ENCODE measurements at regions not wholly inside any gene's neighbourhood (a gene's known extent, or its start where the extent isn't known, plus 50 kb on each side); places are given as distances from the start of the nearest gene placed in this dataset.

- DNase-seq (ENCODE audit: low spot score in 2 of 2), result no peak
- Histone ChIP-seq H3K4me1 (peaks cover 30% of the 10 kb centered on the region), H3K36me3 (replicated peaks) (no peaks in the 10 kb centered on the region), H3K27me3 (ENCODE audit: low read depth) (no peaks in the 10 kb centered on the region), H3K4me3 (no peak overlapping the region), H3K9me3 (no peaks in the 10 kb centered on the region)
- in situ Hi-C loops (cut with MboI; ENCODE audit: low sequenced_read_pairs), result no loop called here
These were observed 1934.2 kb upstream of the IGFBP7 start for GRCh38 chr4:59044286-59044900.

DNA sequence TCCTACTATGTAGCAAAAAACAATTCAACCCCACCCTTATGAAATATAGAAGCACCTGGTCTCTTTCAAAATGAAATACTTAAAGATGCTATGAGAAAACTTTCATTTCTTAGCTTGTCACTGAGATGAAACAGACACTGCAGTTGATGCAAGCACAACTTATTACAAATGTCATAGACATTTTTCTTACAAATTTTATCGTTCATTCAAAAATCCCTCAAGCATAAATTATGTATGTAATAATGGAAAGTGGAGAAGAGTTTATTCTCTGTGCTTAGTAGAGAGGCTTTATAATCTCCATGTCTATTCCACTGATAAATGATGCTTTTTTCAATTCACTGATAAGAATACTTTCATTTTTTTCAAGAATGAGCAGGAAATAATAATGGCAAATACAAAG is 1943.9 kb upstream of the IGFBP7 start:
- no peak overlapping the region for H3K4me3 ChIP-seq
- no peaks in the 10 kb centered on the region for H3K36me3 ChIP-seq (replicated peaks)
- DNase-seq (ENCODE audit: low spot score in 2 of 2), result no peak
- H3K9me3 ChIP-seq, result no peaks in the 10 kb centered on the region
- in situ Hi-C loops (cut with MboI; ENCODE audit: low sequenced_read_pairs), result no loop called here
- H3K27me3 ChIP-seq (ENCODE audit: low read depth), result no peaks in the 10 kb centered on the region
- no peaks in the 10 kb centered on the region for H3K4me1 ChIP-seq

- no peaks in the 10 kb centered on the region for H3K4me1 ChIP-seq
- in situ Hi-C loops (cut with MboI; ENCODE audit: low sequenced_read_pairs), result no loop called here
- DNase-seq (ENCODE audit: low spot score in 2 of 2), result no peak
- no peaks in the 10 kb centered on the region for H3K36me3 ChIP-seq (replicated peaks)
- H3K27me3 ChIP-seq (ENCODE audit: low read depth), result no peaks in the 10 kb centered on the region
- no peaks in the 10 kb centered on the region for H3K9me3 ChIP-seq
- no peak overlapping the region for H3K4me3 ChIP-seq
These were observed 1947.6 kb upstream of the IGFBP7 start for GRCh38 chr4:59057804-59058203.

GRCh38 chr4:59058543-59058942 is 1948.4 kb upstream of the IGFBP7 start:
- H3K4me3 ChIP-seq, result no peak overlapping the region
- in situ Hi-C loops (cut with MboI; ENCODE audit: low sequenced_read_pairs), result no loop called here
- DNase-seq (ENCODE audit: low spot score in 2 of 2), result no peak
- no peaks in the 10 kb centered on the region for H3K27me3 ChIP-seq (ENCODE audit: low read depth)
- H3K9me3 ChIP-seq, result no peaks in the 10 kb centered on the region
- H3K36me3 ChIP-seq (replicated peaks), result no peaks in the 10 kb centered on the region
- no peaks in the 10 kb centered on the region for H3K4me1 ChIP-seq

GRCh38 chr4:59060002-59060846 is 1950.0 kb upstream of the IGFBP7 start:
- H3K36me3 ChIP-seq (replicated peaks), result no peaks in the 10 kb centered on the region
- no peak overlapping the region for H3K4me3 ChIP-seq
- H3K4me1 ChIP-seq, result no peaks in the 10 kb centered on the region
- in situ Hi-C loops (cut with MboI; ENCODE audit: low sequenced_read_pairs), result no loop called here
- no peaks in the 10 kb centered on the region for H3K9me3 ChIP-seq
- DNase-seq (ENCODE audit: low spot score in 2 of 2), result no peak
- H3K27me3 ChIP-seq (ENCODE audit: low read depth), result no peaks in the 10 kb centered on the region

DNA sequence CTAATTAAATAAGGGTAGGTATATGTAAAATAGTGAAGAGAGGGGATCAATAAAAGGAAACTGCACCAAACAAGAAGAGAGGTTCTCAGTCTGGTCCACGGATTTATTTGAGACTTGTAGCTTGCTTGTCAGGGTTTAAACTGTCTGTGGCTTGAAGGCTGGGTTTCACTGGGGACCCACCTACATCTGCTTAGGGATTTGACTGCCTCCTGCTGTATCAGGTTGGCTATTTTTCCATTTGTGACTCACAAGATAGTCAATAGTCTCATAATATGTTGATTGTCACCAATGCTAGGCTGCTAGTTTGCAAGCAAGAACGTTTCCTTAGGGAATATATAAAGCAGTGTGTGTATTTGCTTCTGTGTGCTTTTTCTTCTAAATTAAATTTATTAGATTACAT is 1950.7 kb upstream of the IGFBP7 start:
- no peak overlapping the region for H3K4me3 ChIP-seq
- no peaks in the 10 kb centered on the region for H3K27me3 ChIP-seq (ENCODE audit: low read depth)
- H3K9me3 ChIP-seq, result no peaks in the 10 kb centered on the region
- no peaks in the 10 kb centered on the region for H3K36me3 ChIP-seq (replicated peaks)
- in situ Hi-C loops (cut with MboI; ENCODE audit: low sequenced_read_pairs), result no loop called here
- H3K4me1 ChIP-seq, result no peaks in the 10 kb centered on the region
- no peak for DNase-seq (ENCODE audit: low spot score in 2 of 2)

- in situ Hi-C loops (cut with MboI; ENCODE audit: low sequenced_read_pairs), result no loop called here
- no peak for DNase-seq (ENCODE audit: low spot score in 2 of 2)
These were observed 1953.0 kb upstream of the IGFBP7 start for GRCh38 chr4:59063015-59063720.

DNA sequence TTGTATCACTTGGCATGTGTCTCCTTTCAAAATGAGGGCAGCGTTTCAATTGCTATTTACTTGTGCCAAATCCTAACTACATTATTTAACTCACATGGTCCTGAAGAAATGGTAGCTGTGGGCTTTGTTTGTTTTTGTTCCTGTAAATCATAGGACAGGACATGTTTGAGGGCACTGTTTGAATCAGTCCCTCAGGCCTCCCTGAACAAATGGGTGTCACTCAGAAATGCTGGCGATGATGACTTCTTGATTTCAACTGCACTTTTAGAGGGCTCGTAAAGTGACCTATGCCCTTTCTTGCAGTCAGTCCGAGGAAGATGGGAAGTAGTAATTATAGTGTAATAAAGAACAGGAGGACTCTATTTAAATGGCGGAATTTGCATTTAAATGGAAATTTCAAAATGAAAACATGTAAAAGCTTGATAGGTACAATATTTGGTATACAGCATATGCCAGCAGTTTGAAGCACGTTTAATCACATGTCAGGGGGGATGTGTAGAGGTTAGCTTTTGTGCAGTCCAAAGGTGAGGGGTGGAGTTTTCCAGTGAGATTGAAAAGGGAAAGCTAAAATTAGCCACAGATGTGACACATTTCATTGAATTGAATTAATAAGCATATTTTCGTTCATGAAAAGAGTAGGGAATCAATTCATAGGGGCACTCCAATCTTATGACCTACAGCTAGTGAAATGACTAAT is 1958.7 kb upstream of the IGFBP7 start:
- no peaks in the 10 kb centered on the region for H3K36me3 ChIP-seq (replicated peaks)
- no peak overlapping the region for H3K4me3 ChIP-seq
- in situ Hi-C loops (cut with MboI; ENCODE audit: low sequenced_read_pairs), result no loop called here
- no peaks in the 10 kb centered on the region for H3K27me3 ChIP-seq (ENCODE audit: low read depth)
- DNase-seq (ENCODE audit: low spot score in 2 of 2), result peak in 1 of 2 experiments; percentile 41
- no peaks in the 10 kb centered on the region for H3K9me3 ChIP-seq
- 0 out of 2 replicates have a peak, but pooled peaks cover 5% of the 10 kb centered on the region for H3K4me1 ChIP-seq

More at GRCh38 chr4:59063015-59063720, 1953.0 kb upstream of the IGFBP7 start:
- H3K4me3 ChIP-seq, result no peak overlapping the region
- no peaks in the 10 kb centered on the region for H3K27me3 ChIP-seq (ENCODE audit: low read depth)
- H3K4me1 ChIP-seq, result no peaks in the 10 kb centered on the region
- no peaks in the 10 kb centered on the region for H3K9me3 ChIP-seq
- H3K36me3 ChIP-seq (replicated peaks), result no peaks in the 10 kb centered on the region

DNA sequence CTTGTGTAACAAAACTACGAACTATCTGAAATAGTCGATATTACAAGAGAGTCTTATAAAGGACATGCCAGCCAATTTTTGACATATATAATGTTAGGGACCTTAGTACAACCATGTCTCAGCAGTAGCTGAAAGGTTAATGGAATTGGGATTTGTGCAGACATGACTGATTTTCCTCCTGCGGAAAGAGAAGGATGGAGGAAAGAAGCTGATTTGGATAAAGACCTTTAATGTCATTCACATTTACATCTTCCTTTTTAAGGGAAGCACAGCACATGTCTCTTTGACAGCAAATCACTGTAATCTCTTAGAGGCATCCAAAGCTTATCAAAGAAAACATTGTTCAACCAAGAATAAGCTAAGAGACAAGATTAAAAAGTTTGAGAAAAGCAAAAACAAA is 1976.2 kb upstream of the IGFBP7 start:
- DNase-seq (ENCODE audit: low spot score in 2 of 2), result no peak
- H3K36me3 ChIP-seq (replicated peaks), result no peaks in the 10 kb centered on the region
- no peak overlapping the region for H3K4me3 ChIP-seq
- H3K27me3 ChIP-seq (ENCODE audit: low read depth), result no peaks in the 10 kb centered on the region
- H3K9me3 ChIP-seq, result no peaks in the 10 kb centered on the region
- no peaks in the 10 kb centered on the region; the same call in 1 of the 2 replicates for H3K4me1 ChIP-seq
- in situ Hi-C loops (cut with MboI; ENCODE audit: low sequenced_read_pairs), result no loop called here

- DNase-seq (ENCODE audit: low spot score in 2 of 2), result no peak
- in situ Hi-C loops (cut with MboI; ENCODE audit: low sequenced_read_pairs), result no loop called here
These were observed 1981.3 kb upstream of the IGFBP7 start for GRCh38 chr4:59091146-59092142.

GRCh38 chr4:59094505-59094904 is 1984.3 kb upstream of the IGFBP7 start:
- Histone ChIP-seq H3K9me3 (no peaks in the 10 kb centered on the region), H3K36me3 (replicated peaks) (no peaks in the 10 kb centered on the region), H3K4me1 (no peaks in the 10 kb centered on the region; the same call in 1 of the 2 replicates), H3K27me3 (ENCODE audit: low read depth) (no peaks in the 10 kb centered on the region), H3K4me3 (no peak overlapping the region)
- in situ Hi-C loops (cut with MboI; ENCODE audit: low sequenced_read_pairs), result no loop called here
- DNase-seq (ENCODE audit: low spot score in 2 of 2), result no peak

More at GRCh38 chr4:59091146-59092142, 1981.3 kb upstream of the IGFBP7 start:
- no peaks in the 10 kb centered on the region for H3K36me3 ChIP-seq (replicated peaks)
- H3K9me3 ChIP-seq, result no peaks in the 10 kb centered on the region
- no peaks in the 10 kb centered on the region; the same call in 1 of the 2 replicates for H3K4me1 ChIP-seq
- no peak overlapping the region for H3K4me3 ChIP-seq
- H3K27me3 ChIP-seq (ENCODE audit: low read depth), result no peaks in the 10 kb centered on the region

GRCh38 chr4:59102311-59102710 is 1992.1 kb upstream of the IGFBP7 start:
- no peaks in the 10 kb centered on the region for H3K36me3 ChIP-seq (replicated peaks)
- no peak overlapping the region for H3K4me3 ChIP-seq
- no peaks in the 10 kb centered on the region for H3K4me1 ChIP-seq
- H3K9me3 ChIP-seq, result no peaks in the 10 kb centered on the region
- H3K27me3 ChIP-seq (ENCODE audit: low read depth), result no peaks in the 10 kb centered on the region
- no peak for DNase-seq (ENCODE audit: low spot score in 2 of 2)
- in situ Hi-C loops (cut with MboI; ENCODE audit: low sequenced_read_pairs), result no loop called here
